Fibroblast of lung (primary cell): ENCODE measurements at regions not wholly inside any gene's neighbourhood (a gene's known extent, or its start where the extent isn't known, plus 50 kb on each side); places are given as distances from the start of the nearest gene placed in this dataset.

Experiments used
- DNase-seq, 2 donors: peaks; one replicate each; pipeline versions ENCODE4 v3.0.0 to v3.0.0-alpha.2; 2010; ENCODE audit warnings: low read depth in 2 of 2
- H2AFZ ChIP-seq: 2 replicates; pipeline ENCODE4 v1.5.1; 2012; ENCODE audit warnings: low read length, control low read depth, inconsistent platforms
- H3K27ac ChIP-seq: 2 replicates; pipeline ENCODE4 v1.5.1; 2011; ENCODE audit warnings: low read length, control low read depth; ENCODE audit not compliant: insufficient read depth
- H3K27me3 ChIP-seq: 2 replicates; pipeline ENCODE4 v1.5.1; 2011; ENCODE audit warnings: mild to moderate bottlenecking, low read length; ENCODE audit not compliant: control insufficient read depth, insufficient read depth
- H3K36me3 ChIP-seq: 2 replicates; pipeline ENCODE4 v1.5.1; 2011; ENCODE audit warnings: low read length; ENCODE audit not compliant: control insufficient read depth, insufficient read depth
- H3K4me1 ChIP-seq: 2 replicates; pipeline ENCODE4 v1.5.1; 2011; ENCODE audit warnings: low read length; ENCODE audit not compliant: control insufficient read depth, insufficient read depth; ENCODE audit errors: extremely low read depth
- H3K4me2 ChIP-seq: 2 replicates; pipeline ENCODE4 v1.5.1; 2011; ENCODE audit warnings: low read length, control low read depth; ENCODE audit not compliant: insufficient read depth; ENCODE audit errors: extremely low read depth
- H3K4me3 ChIP-seq, 4 experiments: fragments of 200-600 bp in 1 of 4; sonication (generic) in 1 of 4; replicated peaks in 1 of 4; 2 replicates each; pipeline ENCODE4 v1.5.1; 2011 to 2016; ENCODE audit warnings: low read length in 4 of 4, low read depth in 3 of 4, mild to moderate bottlenecking in 3 of 4, control low read depth in 2 of 4, inconsistent platforms in 1 of 4, mixed read lengths in 1 of 4; ENCODE audit not compliant: insufficient read depth in 1 of 4; ENCODE audit errors: control extremely low read depth in 1 of 4
- H3K79me2 ChIP-seq: 2 replicates; pipeline ENCODE4 v1.5.1; 2012; ENCODE audit warnings: mild to moderate bottlenecking, low read length, inconsistent platforms; ENCODE audit not compliant: control insufficient read depth, insufficient read depth
- H3K9ac ChIP-seq: 2 replicates; pipeline ENCODE4 v1.5.1; 2011; ENCODE audit warnings: mild to moderate bottlenecking, low read length, control low read depth; ENCODE audit not compliant: insufficient read depth
- H3K9me3 ChIP-seq: 2 replicates; pipeline ENCODE4 v1.5.1; 2012; ENCODE audit warnings: low read depth, low read length; ENCODE audit not compliant: control insufficient read depth, insufficient read depth
- H4K20me1 ChIP-seq: 2 replicates; pipeline ENCODE4 v1.5.1; 2011; ENCODE audit warnings: low read length; ENCODE audit not compliant: control insufficient read depth, insufficient read depth; ENCODE audit errors: extremely low read depth
- EZH2 ChIP-seq: IDR thresholded peaks from 2 replicates; pipeline ENCODE4 v1.5.1; 2012; ENCODE audit warnings: low read length, control low read depth, mild to moderate bottlenecking; ENCODE audit errors: missing control alignments
- TF ChIP-seq, protein P1 (sequence below), 2 donors: IDR thresholded peaks in 1 of 2; conservative IDR thresholded peaks in 1 of 2; 1 replicate in 1 of 2; 2 replicates in 1 of 2; pipeline ENCODE4 v1.5.1; 2011 to 2012; ENCODE audit warnings: low read length in 2 of 2, control low read depth in 1 of 2, inconsistent platforms in 1 of 2, low read depth in 1 of 2, mild to moderate bottlenecking in 1 of 2

DNA sequence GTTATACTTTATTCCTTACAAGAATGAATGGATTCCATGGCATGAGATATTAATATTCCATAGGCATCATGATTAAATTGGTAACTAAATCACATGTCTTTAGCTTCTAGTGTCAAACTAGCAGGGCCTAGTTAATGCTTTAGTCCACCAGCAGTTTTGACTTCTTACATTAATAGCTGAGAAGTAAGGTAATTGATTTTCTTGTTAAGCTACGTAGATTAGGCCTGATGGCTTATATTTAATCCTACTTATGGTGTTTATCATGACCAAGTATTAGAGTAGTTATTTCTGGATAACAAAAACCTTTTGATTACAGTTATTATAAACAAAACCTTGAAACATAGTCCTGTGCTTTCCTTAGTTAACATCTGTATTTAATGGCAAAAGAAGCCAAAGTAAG, 184.5 kb downstream of the TANC2 start:
- no peaks in the 10 kb centered on the region for H3K27me3 ChIP-seq
- H4K20me1 ChIP-seq, result no peaks in the 10 kb centered on the region
- H2AFZ ChIP-seq, result no peak overlapping the region
- no peaks in the 10 kb centered on the region for H3K9me3 ChIP-seq
- TF ChIP-seq, protein P1, sequence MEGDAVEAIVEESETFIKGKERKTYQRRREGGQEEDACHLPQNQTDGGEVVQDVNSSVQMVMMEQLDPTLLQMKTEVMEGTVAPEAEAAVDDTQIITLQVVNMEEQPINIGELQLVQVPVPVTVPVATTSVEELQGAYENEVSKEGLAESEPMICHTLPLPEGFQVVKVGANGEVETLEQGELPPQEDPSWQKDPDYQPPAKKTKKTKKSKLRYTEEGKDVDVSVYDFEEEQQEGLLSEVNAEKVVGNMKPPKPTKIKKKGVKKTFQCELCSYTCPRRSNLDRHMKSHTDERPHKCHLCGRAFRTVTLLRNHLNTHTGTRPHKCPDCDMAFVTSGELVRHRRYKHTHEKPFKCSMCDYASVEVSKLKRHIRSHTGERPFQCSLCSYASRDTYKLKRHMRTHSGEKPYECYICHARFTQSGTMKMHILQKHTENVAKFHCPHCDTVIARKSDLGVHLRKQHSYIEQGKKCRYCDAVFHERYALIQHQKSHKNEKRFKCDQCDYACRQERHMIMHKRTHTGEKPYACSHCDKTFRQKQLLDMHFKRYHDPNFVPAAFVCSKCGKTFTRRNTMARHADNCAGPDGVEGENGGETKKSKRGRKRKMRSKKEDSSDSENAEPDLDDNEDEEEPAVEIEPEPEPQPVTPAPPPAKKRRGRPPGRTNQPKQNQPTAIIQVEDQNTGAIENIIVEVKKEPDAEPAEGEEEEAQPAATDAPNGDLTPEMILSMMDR (conservative IDR thresholded peaks at IDR 0.05 in 1 of 2, IDR thresholded peaks at IDR 0.05 in 1 of 2; ENCODE audit: low read depth in 1 of 2, low read length in 2 of 2), result no peak
- TF ChIP-seq EZH2, result no peak
- no peak overlapping the region for H3K4me2 ChIP-seq
- peak overlapping the region in 1 of 4 experiments; percentile 55 for H3K4me3 ChIP-seq
- peak overlapping the region; percentile 84 for H3K27ac ChIP-seq
- H3K9ac ChIP-seq, result no peak overlapping the region
- peaks cover 3% of the 10 kb centered on the region for H3K4me1 ChIP-seq
- H3K36me3 ChIP-seq, result no peaks in the 10 kb centered on the region
- DNase-seq, result peak in 1 of 2 donors; percentile 19
- no peaks in the 10 kb centered on the region for H3K79me2 ChIP-seq

DNA sequence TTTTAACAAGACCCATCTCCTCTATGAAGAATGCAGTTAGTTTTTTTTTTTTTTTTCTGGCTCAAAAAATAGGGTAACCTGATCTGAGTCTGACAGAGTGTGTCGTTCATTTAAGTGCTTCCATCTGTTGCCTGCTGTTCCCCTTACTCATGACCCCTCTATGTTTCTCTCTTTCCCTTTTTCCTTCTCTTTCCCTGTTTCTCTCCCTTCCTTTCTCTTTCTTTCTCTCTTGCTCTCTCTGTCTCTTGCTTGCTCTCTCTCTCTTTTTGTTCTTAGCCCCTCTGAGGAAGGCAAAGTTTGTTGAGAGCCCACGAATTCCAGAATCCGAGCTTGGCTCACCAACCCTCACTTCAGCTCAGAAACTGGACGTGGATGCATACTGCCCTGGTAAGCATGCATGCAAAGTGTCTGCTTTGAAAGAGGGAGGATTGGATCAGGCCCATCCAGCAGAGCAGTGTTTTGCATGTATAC, 185.0 kb downstream of the TANC2 start:
- TF ChIP-seq, protein P1 (conservative IDR thresholded peaks at IDR 0.05 in 1 of 2, IDR thresholded peaks at IDR 0.05 in 1 of 2; ENCODE audit: low read depth in 1 of 2, low read length in 2 of 2), result no peak
- no peak for TF ChIP-seq EZH2

DNA sequence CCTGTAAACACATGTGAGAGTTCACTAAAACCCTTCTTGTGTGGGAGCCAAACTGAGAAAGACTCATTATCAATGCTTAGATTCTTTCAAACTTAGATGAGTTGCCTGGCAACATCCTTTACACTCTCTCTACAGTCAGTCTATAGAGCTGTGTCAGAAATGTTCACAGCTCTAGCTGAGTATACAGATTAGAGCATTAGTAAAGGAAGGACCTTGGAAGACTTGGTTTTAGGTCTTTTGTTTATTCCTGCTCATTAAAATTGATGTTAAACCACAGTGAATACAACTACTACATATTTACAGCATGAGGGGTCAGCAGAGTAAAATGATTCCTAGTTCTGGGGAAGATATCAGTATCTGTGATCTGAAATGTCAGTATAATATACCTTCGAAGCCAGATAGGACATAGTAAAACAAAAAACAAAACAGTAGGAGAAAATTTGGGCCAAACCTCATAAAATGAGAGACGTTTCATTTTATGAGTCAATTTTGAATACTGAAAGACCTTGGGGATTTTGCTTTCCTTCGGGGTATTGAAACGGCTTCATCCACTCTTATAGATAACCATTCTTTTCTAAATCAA, 186.0 kb downstream of the TANC2 start:
- H3K27ac ChIP-seq, result peak overlapping the region; percentile 84
- H3K9me3 ChIP-seq, result no peaks in the 10 kb centered on the region
- no peak for TF ChIP-seq EZH2
- TF ChIP-seq, protein P1 (conservative IDR thresholded peaks at IDR 0.05 in 1 of 2, IDR thresholded peaks at IDR 0.05 in 1 of 2; ENCODE audit: low read depth in 1 of 2, low read length in 2 of 2), result no peak
- peak overlapping the region; percentile 49 for H3K4me2 ChIP-seq
- H3K36me3 ChIP-seq, result no peaks in the 10 kb centered on the region
- H3K79me2 ChIP-seq, result no peaks in the 10 kb centered on the region
- peaks cover 3% of the 10 kb centered on the region for H3K4me1 ChIP-seq
- no peaks in the 10 kb centered on the region for H4K20me1 ChIP-seq
- peak; percentile 34 to 73 for DNase-seq
- no peak overlapping the region for H3K9ac ChIP-seq
- H3K4me3 ChIP-seq, result peak overlapping the region in 3 of 4 experiments; percentile 1 to 55 (median 48)
- no peak overlapping the region for H2AFZ ChIP-seq
- no peaks in the 10 kb centered on the region for H3K27me3 ChIP-seq

More for the DNA sequence above, 185.0 kb downstream of the TANC2 start:
- H2AFZ ChIP-seq, result no peak overlapping the region
- no peaks in the 10 kb centered on the region for H3K9me3 ChIP-seq
- peak overlapping the region; percentile 83 for H3K4me2 ChIP-seq
- DNase-seq, result peak; percentile 73 to 77
- H3K36me3 ChIP-seq, result no peaks in the 10 kb centered on the region
- H3K79me2 ChIP-seq, result no peaks in the 10 kb centered on the region
- H4K20me1 ChIP-seq, result no peaks in the 10 kb centered on the region
- no peaks in the 10 kb centered on the region for H3K27me3 ChIP-seq
- H3K4me1 ChIP-seq, result peaks cover 3% of the 10 kb centered on the region
- peak overlapping the region; percentile 8 to 55 (median 35) for H3K4me3 ChIP-seq
- H3K27ac ChIP-seq, result peak overlapping the region; percentile 84
- no peak overlapping the region for H3K9ac ChIP-seq
